ENCODE measurements at regions not wholly inside any gene's neighbourhood (a gene's known extent, or its start where the extent isn't known, plus 50 kb on each side); places are given as distances from the start of the nearest gene placed in this dataset.

DNA sequence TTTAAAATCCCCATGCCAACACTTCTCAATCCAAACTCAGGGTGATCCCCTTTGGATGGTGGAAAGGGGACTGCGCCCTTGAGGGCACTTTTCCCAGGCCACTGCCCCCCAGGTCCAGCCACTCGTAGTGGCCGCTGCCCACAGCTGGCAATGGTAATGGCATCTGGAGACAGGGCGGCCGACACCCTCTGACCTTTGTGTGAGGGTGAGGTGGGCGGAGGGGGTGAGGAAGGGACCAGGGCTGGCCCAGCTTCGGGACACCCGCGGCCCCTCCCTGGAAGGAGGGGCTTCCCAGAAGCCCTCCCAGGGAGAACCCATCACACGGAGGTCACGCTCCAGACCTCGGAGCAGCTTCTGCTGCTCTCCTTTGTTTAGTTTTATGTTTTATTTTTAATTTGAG lies 289.7 kb downstream of the FOXL1 start:
- intact Hi-C loops (cut with micrococcal nuclease; ENCODE audit: unreplicated experiment) = no loop called here
- WGBS (ENCODE audit: insufficient coverage, insufficient replicate concordance, low lambda C conversion rate, missing lambda C conversion rate) = 33% methylated on average over 10 of the region's 12 CpGs
- POLR2A ChIA-PET = no interaction called here
- no peak for TF ChIP-seq NRF1 (conservative IDR thresholded peaks at IDR 0.05; ENCODE audit: low read depth, low read length)
- TF ChIP-seq REST (IDR thresholded peaks at IDR 0.05; ENCODE audit: low read depth, low read length) = no peak
- TF ChIP-seq HCFC1 (IDR thresholded peaks at IDR 0.05; ENCODE audit: low read length) = no peak
- no peak for TF ChIP-seq CTCF (IDR thresholded peaks at IDR 0.05 in 2 of 3, conservative IDR thresholded peaks at IDR 0.05 in 1 of 3; ENCODE audit: control insufficient read depth in 2 of 3, extremely low read depth in 1 of 3, insufficient read depth in 1 of 3, low read depth in 3 of 3, low read length in 3 of 3)
- TF ChIP-seq, protein P1, sequence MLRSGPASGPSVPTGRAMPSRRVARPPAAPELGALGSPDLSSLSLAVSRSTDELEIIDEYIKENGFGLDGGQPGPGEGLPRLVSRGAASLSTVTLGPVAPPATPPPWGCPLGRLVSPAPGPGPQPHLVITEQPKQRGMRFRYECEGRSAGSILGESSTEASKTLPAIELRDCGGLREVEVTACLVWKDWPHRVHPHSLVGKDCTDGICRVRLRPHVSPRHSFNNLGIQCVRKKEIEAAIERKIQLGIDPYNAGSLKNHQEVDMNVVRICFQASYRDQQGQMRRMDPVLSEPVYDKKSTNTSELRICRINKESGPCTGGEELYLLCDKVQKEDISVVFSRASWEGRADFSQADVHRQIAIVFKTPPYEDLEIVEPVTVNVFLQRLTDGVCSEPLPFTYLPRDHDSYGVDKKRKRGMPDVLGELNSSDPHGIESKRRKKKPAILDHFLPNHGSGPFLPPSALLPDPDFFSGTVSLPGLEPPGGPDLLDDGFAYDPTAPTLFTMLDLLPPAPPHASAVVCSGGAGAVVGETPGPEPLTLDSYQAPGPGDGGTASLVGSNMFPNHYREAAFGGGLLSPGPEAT (IDR thresholded peaks at IDR 0.05; ENCODE audit: low read depth) = no peak
- no peak for TF ChIP-seq ESRRA (IDR thresholded peaks at IDR 0.05; ENCODE audit: low read length)
- no peak for TF ChIP-seq SMAD5 (IDR thresholded peaks at IDR 0.05; ENCODE audit: low read depth)
- no peak for TF ChIP-seq ZNF687 (IDR thresholded peaks at IDR 0.05)
- no peak for TF ChIP-seq NR2F1 (conservative IDR thresholded peaks at IDR 0.05)
- TF ChIP-seq RCOR1 (conservative IDR thresholded peaks at IDR 0.05; ENCODE audit: low read depth, low read length) = no peak
- TF ChIP-seq WRNIP1 (IDR thresholded peaks at IDR 0.05; ENCODE audit: borderline replicate concordance, low read depth, low read length) = no peak
- TF ChIP-seq, protein P2, sequence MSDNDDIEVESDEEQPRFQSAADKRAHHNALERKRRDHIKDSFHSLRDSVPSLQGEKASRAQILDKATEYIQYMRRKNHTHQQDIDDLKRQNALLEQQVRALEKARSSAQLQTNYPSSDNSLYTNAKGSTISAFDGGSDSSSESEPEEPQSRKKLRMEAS (IDR thresholded peaks at IDR 0.05; ENCODE audit: low read depth, low read length) = no peak
- no peak for TF ChIP-seq ATF7 (IDR thresholded peaks at IDR 0.05; ENCODE audit: low read depth)
- TF ChIP-seq ZNF217 (IDR thresholded peaks at IDR 0.05) = no peak
- no peak for TF ChIP-seq NR2C2 (IDR thresholded peaks at IDR 0.05; ENCODE audit: borderline replicate concordance, control insufficient read depth, insufficient read length, low read depth)

More for the DNA sequence above, 289.7 kb downstream of the FOXL1 start:
- Histone ChIP-seq H2AFZ (ENCODE audit: control insufficient read depth, low read depth, low read length) (no peak overlapping the region), H3K27ac (ENCODE audit: control insufficient read depth, insufficient read depth) (no peak overlapping the region), H4K20me1 (ENCODE audit: control insufficient read depth, insufficient read depth) (no peaks in the 10 kb centered on the region), H3K4me3 (no peak overlapping the region), H3K36me3 (ENCODE audit: control insufficient read depth in 2 of 2, insufficient read depth in 2 of 2, low read length in 1 of 2) (no peaks in the 10 kb centered on the region), H3K79me2 (ENCODE audit: control insufficient read depth, insufficient read depth, low read length) (no peaks in the 10 kb centered on the region), H3K4me2 (ENCODE audit: control insufficient read depth, insufficient read depth) (no peak overlapping the region), H3K9ac (ENCODE audit: control insufficient read depth, insufficient read depth, low read length) (no peak overlapping the region), H3K9me3 (replicated peaks; ENCODE audit: control insufficient read depth, insufficient read depth, low read length) (no peaks in the 10 kb centered on the region), H3K4me1 (ENCODE audit: control insufficient read depth, insufficient read depth, low read length) (no peaks in the 10 kb centered on the region), H3K27me3 (replicated peaks in 1 of 2; ENCODE audit: control insufficient read depth in 2 of 2, insufficient read depth in 2 of 2, low read length in 1 of 2) (no peaks in the 10 kb centered on the region)
- SMC1A ChIA-PET (ENCODE audit: uncharacterized antibody, unreplicated experiment) = no interaction called here
- no TSS peak for BruUV-seq (replicated peaks)
- RAD21 ChIA-PET (ENCODE audit: unreplicated experiment) = no interaction called here
- ATAC-seq = no peak
- no peak for FAIRE-seq
- DNase-seq (ENCODE audit: low read depth, low spot score) = no peak
- CTCF ChIA-PET = no interaction called here
- in situ Hi-C loops (cut with MboI) = no loop called here
